ENCODE measurements at regions not wholly inside any gene's neighbourhood (a gene's known extent, or its start where the extent isn't known, plus 50 kb on each side); places are given as distances from the start of the nearest gene placed in this dataset.

GRCh38 chr2:107588181-107588580 lies 238.5 kb upstream of the RGPD4 start:
- H3K4me1 ChIP-seq (ENCODE audit: control insufficient read depth in 2 of 2, insufficient read depth in 2 of 2, low read length in 2 of 2), result no peaks in the 10 kb centered on the region
- H3K4me2 ChIP-seq (replicated peaks; ENCODE audit: low read depth, low read length, poor library complexity, severe bottlenecking), result no peak overlapping the region
- TF ChIP-seq CTCF (IDR thresholded peaks at IDR 0.05) (no peak), EZH2 (IDR thresholded peaks at IDR 0.05; ENCODE audit: borderline replicate concordance, insufficient read depth, low read depth, low read length, poor library complexity, severe bottlenecking) (no peak)
- H3K36me3 ChIP-seq (replicated peaks in 1 of 2; ENCODE audit: control extremely low read depth in 1 of 2, control insufficient read depth in 1 of 2, extremely low read depth in 1 of 2, insufficient read depth in 2 of 2, low read length in 1 of 2), result no peaks in the 10 kb centered on the region
- H3K27me3 Mint-ChIP-seq, result no peaks in the 10 kb centered on the region
- H3K4me3 ChIP-seq (ENCODE audit: control extremely low read depth in 1 of 5, extremely low read depth in 1 of 5, insufficient read depth in 1 of 5, low read depth in 2 of 5, low read length in 4 of 5), result no peak overlapping the region
- peaks cover 2% of the 10 kb centered on the region for H3K9me3 Mint-ChIP-seq (ENCODE audit: insufficient read depth)
- intact Hi-C loops (cut with micrococcal nuclease), result no loop called here
- no peaks in the 10 kb centered on the region for H4K20me1 ChIP-seq (ENCODE audit: control insufficient read depth, insufficient read depth, low read length, poor library complexity, severe bottlenecking)
- ChIA-PET POLR2A (no interaction called here), CTCF (no interaction called here)
- H3K4me1 Mint-ChIP-seq, result no peaks in the 10 kb centered on the region
- 64% methylated on average over 5 of the region's 5 CpGs for WGBS (ENCODE audit: insufficient coverage)
- no peak overlapping the region for H2AFZ ChIP-seq (ENCODE audit: insufficient read depth, low read depth, low read length, poor library complexity, severe bottlenecking)
- H3K27me3 ChIP-seq (replicated peaks in 1 of 4; ENCODE audit: control extremely low read depth in 1 of 4, control insufficient read depth in 3 of 4, insufficient read depth in 4 of 4, low read length in 3 of 4), result no peaks in the 10 kb centered on the region
- DNase-seq (no peak), ATAC-seq (ENCODE audit: low read depth) (no peak)
- H3K79me2 ChIP-seq (ENCODE audit: control insufficient read depth, insufficient read depth, low read length), result no peaks in the 10 kb centered on the region
- H3K27ac ChIP-seq (ENCODE audit: low read length in 2 of 2), result no peak overlapping the region
- no peak overlapping the region for H3K9ac ChIP-seq (ENCODE audit: low read length)
- no peak overlapping the region for H3K4me3 Mint-ChIP-seq
- no peak overlapping the region for H3K27ac Mint-ChIP-seq
- no peaks in the 10 kb centered on the region for H3K9me3 ChIP-seq (ENCODE audit: control extremely low read depth in 1 of 3, control insufficient read depth in 2 of 3, insufficient read depth in 1 of 3, low read length in 2 of 3)

GRCh38 chr2:107589079-107589491 lies 237.6 kb upstream of the RGPD4 start:
- Mint-ChIP-seq H3K9me3 (ENCODE audit: insufficient read depth) (peaks cover 2% of the 10 kb centered on the region), H3K4me1 (no peaks in the 10 kb centered on the region), H3K27ac (no peak overlapping the region), H3K4me3 (no peak overlapping the region), H3K27me3 (no peaks in the 10 kb centered on the region)
- intact Hi-C loops (cut with micrococcal nuclease), result no loop called here
- Histone ChIP-seq H3K4me3 (ENCODE audit: control extremely low read depth in 1 of 5, extremely low read depth in 1 of 5, insufficient read depth in 1 of 5, low read depth in 2 of 5, low read length in 4 of 5) (no peak overlapping the region), H3K27me3 (replicated peaks in 1 of 4; ENCODE audit: control extremely low read depth in 1 of 4, control insufficient read depth in 3 of 4, insufficient read depth in 4 of 4, low read length in 3 of 4) (no peaks in the 10 kb centered on the region), H3K9me3 (ENCODE audit: control extremely low read depth in 1 of 3, control insufficient read depth in 2 of 3, insufficient read depth in 1 of 3, low read length in 2 of 3) (no peaks in the 10 kb centered on the region), H2AFZ (ENCODE audit: insufficient read depth, low read depth, low read length, poor library complexity, severe bottlenecking) (no peak overlapping the region), H3K36me3 (replicated peaks in 1 of 2; ENCODE audit: control extremely low read depth in 1 of 2, control insufficient read depth in 1 of 2, extremely low read depth in 1 of 2, insufficient read depth in 2 of 2, low read length in 1 of 2) (no peaks in the 10 kb centered on the region), H3K79me2 (ENCODE audit: control insufficient read depth, insufficient read depth, low read length) (no peaks in the 10 kb centered on the region), H3K9ac (ENCODE audit: low read length) (no peak overlapping the region), H3K4me2 (replicated peaks; ENCODE audit: low read depth, low read length, poor library complexity, severe bottlenecking) (no peak overlapping the region), H4K20me1 (ENCODE audit: control insufficient read depth, insufficient read depth, low read length, poor library complexity, severe bottlenecking) (no peaks in the 10 kb centered on the region), H3K27ac (ENCODE audit: low read length in 2 of 2) (no peak overlapping the region), H3K4me1 (ENCODE audit: control insufficient read depth in 2 of 2, insufficient read depth in 2 of 2, low read length in 2 of 2) (no peaks in the 10 kb centered on the region)
- DNase-seq, result no peak
- POLR2A ChIA-PET, result no interaction called here
- WGBS (ENCODE audit: insufficient coverage), result no CpG with 5 or more reads among the region's 3 CpGs
- TF ChIP-seq CTCF (IDR thresholded peaks at IDR 0.05), result no peak
- TF ChIP-seq EZH2 (IDR thresholded peaks at IDR 0.05; ENCODE audit: borderline replicate concordance, insufficient read depth, low read depth, low read length, poor library complexity, severe bottlenecking), result no peak
- ATAC-seq (ENCODE audit: low read depth), result no peak
- CTCF ChIA-PET, result no interaction called here

Data from B cell (primary cell).